ENCODE measurements at regions not wholly inside any gene's neighbourhood (a gene's known extent, or its start where the extent isn't known, plus 50 kb on each side); places are given as distances from the start of the nearest gene placed in this dataset.

DNA sequence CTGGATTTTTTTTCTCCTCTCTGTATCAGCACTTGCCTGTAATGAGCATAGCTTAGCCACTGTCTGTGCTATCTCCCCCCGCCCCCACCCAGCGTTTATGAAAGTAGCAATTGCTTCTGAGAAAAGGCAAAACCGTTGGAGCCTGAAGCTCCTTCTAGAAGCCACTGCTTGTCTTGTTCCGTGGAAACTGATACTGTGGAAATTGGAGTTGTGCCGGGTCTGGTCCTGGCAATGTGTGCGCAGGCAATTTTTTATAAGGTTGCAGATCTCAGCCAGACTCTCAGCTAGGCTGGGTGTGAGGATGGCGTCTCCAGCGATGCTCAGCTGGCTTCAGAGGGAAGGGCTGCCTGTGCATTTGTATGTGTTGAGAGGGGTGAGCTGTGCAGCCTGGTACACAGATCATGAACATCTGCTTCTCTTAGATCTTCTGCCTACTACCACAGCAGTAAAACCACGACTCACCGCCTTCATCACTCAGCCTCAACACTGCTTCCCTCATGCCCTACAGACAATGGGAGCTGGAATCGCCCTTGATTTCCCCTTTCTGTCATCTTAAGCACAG is 72.4 kb upstream of the GTSF1L start:
- FAIRE-seq = no peak

DNA sequence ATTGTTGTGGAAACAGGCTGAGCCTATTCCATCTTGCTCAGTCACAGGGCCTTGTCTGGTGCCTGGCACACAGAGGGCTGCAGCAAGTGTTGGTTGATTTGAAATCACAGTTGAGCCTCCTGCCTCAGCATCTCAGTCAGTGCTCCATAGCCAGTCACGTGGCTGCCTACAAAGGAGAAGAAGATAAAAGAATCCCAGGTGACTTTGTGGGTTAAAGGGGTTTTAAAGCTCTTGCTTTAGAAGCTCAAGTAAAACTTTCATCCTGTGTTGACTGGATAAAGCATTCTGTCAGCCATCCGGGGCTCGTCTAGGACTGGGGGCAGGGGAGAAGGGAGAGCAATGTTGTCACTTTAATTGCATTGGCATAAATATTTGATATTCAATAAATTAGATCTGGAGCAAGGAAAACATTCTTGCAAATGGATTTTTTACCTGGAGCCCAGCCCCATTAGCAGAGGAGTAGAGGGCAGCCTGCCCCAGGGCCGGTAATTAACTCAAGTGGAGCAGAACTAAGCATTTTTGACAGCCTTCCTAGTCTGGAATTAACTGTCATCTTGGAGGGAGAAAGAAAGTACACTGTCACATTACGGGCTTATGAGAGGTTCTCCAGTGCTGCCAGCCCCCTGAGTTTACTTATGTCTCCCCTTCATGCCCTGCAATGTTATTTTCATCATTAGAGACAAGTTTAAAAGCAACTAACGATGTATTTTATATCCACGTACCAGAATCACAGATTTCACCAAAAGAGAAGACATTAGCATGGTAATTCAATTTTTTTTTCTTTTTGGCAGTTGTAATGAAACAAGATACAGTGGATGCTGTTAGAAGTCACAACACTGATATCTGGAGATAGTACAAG is 71.7 kb upstream of the GTSF1L start:
- FAIRE-seq = no peak

DNA sequence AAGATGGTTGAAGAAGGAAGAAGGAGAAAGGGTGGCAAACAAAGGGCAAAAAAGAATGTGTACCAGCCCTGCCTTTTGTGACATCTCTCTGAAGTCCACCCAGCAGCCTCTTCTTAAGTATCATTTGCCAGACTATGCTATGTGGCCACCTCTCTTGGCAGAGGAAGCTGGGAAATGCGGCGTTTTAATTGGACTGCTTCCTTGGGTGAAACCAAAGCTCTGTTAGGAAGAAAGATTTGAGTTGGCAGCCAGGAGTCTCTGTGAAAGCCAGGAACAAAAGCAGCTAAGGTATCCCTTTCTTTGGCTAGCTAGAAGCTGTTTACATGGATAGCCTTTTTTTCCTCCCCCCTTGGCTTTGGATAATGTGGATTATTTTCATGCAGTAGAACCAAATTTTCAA is 67.5 kb upstream of the GTSF1L start:
- no peak for FAIRE-seq

DNA sequence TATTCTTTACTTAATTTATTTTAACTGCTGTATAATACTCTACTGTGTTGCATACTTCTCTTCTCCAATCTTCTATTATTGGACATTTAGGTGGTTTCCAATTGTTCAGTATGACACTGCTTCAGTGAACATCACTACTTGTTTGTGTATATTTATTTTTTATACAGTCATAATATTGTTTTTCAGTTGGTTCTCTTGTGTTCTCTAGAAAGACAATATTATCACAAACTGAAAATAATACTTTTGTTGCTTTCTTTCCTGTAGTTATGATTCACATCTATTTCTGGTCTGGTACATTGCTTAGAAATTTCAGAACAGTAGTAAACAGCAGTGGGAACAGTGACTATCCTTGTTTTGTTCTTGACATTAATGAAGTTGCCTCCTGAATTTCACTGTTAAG is 62.8 kb upstream of the GTSF1L start:
- FAIRE-seq = no peak

DNA sequence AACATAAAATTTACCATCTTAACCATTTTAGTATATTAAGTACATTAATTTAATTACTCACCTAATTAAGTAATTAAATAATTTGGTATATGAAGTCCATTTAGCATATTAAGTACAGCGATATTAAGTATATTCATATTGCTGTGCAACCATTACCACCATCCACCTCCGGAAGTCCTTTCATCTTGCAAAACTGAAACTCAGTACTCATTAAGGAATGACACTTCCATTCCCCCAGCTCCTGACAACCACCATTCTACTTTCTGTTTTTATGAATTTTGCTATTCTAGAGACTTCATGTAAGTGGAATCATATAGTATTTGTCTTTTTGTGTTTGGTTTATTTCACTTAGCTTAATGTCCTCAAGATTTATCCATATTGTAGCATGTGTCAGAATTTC is 61.1 kb upstream of the GTSF1L start:
- no peak for FAIRE-seq

DNA sequence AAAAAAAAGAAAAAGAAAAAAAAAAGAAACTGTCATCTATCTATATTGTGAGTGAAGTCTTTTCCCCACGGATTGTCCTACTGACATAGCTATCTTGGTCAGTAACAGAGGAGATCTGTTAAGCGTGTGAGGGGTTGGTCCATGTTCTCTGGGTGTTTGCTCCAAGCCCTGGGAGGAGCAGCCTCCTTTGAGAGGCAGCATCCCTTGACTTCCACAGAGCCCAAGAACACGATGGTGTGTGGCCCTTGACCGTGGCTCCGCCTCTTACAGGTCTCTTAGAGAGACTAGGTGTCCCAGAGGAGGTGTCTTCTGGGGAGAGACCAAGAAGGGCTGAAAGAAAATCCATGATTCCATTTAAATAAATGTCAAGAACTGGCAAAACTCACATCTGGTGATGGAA is 60.1 kb upstream of the GTSF1L start:
- no peak for FAIRE-seq

DNA sequence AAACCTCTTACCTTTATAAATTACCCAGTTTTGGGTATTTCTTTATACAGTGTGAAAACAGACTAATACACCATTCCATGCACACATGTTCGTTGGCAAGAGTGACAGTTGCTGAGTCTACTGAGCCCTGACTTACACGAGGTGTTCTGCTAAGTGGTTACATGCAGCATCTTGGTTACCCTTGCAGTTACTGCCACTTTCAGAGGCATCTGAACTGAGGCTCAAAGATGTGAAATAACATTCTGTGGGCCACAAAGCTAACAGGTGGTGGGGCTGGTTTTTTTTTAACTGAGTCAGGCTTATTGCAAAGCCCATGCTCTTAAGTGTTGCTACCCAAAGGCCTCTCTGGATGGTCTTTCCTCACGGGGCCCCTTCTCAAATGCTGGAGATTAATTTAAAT is 54.4 kb upstream of the GTSF1L start:
- FAIRE-seq = no peak

DNA sequence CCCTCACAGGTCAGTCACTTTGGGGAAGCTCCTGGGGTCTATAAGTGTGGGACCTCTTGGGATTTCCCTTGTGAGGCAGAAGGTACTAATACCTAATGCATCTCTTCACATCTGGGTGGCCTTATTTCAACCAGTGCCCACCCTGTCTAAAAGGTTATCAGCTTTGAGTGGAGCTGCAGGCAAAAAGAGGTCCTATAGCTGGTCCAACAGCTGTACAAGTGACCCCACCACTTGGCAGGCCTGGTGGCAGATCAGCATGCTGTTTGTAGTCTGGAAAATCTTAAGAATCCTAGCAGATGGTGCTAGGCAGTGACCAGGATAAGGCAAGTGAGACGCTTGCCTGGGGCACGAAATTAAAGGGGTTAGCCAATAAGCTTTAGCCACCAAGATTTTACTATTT is 51.6 kb upstream of the GTSF1L start:
- no peak for FAIRE-seq

DNA sequence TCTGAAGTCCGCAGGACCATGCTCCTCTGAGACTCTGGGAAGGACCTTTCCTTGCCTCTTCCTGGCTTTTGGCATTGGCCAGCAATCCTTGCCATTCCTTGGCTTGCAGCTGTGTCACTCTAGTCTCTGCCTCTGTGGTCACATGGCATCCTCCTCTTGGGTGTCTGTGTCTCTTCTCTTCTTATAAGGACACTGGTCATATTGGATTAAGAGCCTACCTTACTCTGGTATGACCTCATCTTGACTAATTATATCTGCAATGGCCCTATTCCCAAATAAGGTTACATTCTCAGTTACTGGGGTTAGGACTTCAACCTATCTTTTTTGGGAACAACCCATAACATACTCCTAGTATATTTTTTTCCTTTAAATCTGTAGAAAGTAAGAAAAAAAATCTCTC is 49.9 kb upstream of the GTSF1L start:
- FAIRE-seq = no peak

Data from colon (tissue), 2 donors.